NCI-H2029 treated with DMSO at 0.1 percent for 48 hours (cell line): ENCODE measurements at regions not wholly inside any gene's neighbourhood (a gene's known extent, or its start where the extent isn't known, plus 50 kb on each side); places are given as distances from the start of the nearest gene placed in this dataset.

Experiments
- DNase-seq: peaks from one replicate; lab custom pipeline; 2025; lab: John Stamatoyannopoulos, UW

- DNase-seq, result no peak
These were observed 468.4 kb upstream of the SPHKAP start for GRCh38 chr2:228649876-228650275.

- DNase-seq, result no peak
These were observed 468.0 kb upstream of the SPHKAP start for GRCh38 chr2:228649447-228649846.

- DNase-seq, result no peak
These were observed 467.1 kb upstream of the SPHKAP start for GRCh38 chr2:228648541-228648940.

- no peak for DNase-seq
These were observed 464.6 kb upstream of the SPHKAP start for GRCh38 chr2:228646061-228646460.

- DNase-seq, result no peak
These were observed 462.7 kb upstream of the SPHKAP start for GRCh38 chr2:228644199-228644598.

- DNase-seq, result no peak
These were observed 461.4 kb upstream of the SPHKAP start for GRCh38 chr2:228642861-228643260.

- no peak for DNase-seq
These were observed 449.3 kb upstream of the SPHKAP start for GRCh38 chr2:228630786-228631185.

GRCh38 chr2:228629251-228629650 is 447.8 kb upstream of the SPHKAP start:
- no peak for DNase-seq

- no peak for DNase-seq
These were observed 447.2 kb upstream of the SPHKAP start for GRCh38 chr2:228628682-228629081.

- DNase-seq, result no peak
These were observed 446.0 kb upstream of the SPHKAP start for GRCh38 chr2:228627510-228627909.

GRCh38 chr2:228625481-228625880 is 444.0 kb upstream of the SPHKAP start:
- no peak for DNase-seq

- no peak for DNase-seq
These were observed 443.2 kb upstream of the SPHKAP start for GRCh38 chr2:228624733-228625132.

- no peak for DNase-seq
These were observed 434.0 kb upstream of the SPHKAP start for GRCh38 chr2:228615496-228615895.

GRCh38 chr2:228614741-228615140 is 433.3 kb upstream of the SPHKAP start:
- DNase-seq, result no peak

- no peak for DNase-seq
These were observed 431.8 kb upstream of the SPHKAP start for GRCh38 chr2:228613133-228613850.

GRCh38 chr2:228611171-228611570 is 429.7 kb upstream of the SPHKAP start:
- DNase-seq, result no peak

- DNase-seq, result no peak
These were observed 420.8 kb upstream of the SPHKAP start for GRCh38 chr2:228602288-228602687.

GRCh38 chr2:228600265-228600664 is 418.8 kb upstream of the SPHKAP start:
- no peak for DNase-seq

GRCh38 chr2:228599781-228600180 is 418.3 kb upstream of the SPHKAP start:
- no peak for DNase-seq

GRCh38 chr2:228599297-228599696 is 417.8 kb upstream of the SPHKAP start:
- no peak for DNase-seq

GRCh38 chr2:228597032-228597431 is 415.5 kb upstream of the SPHKAP start:
- DNase-seq, result no peak

- DNase-seq, result no peak
These were observed 412.5 kb upstream of the SPHKAP start for GRCh38 chr2:228594012-228594411.

- no peak for DNase-seq
These were observed 411.4 kb upstream of the SPHKAP start for GRCh38 chr2:228592925-228593324.

GRCh38 chr2:228590681-228591080 is 409.2 kb upstream of the SPHKAP start:
- DNase-seq, result no peak
